HG02588 (cell line): ENCODE measurements at regions not wholly inside any gene's neighbourhood (a gene's known extent, or its start where the extent isn't known, plus 50 kb on each side); places are given as distances from the start of the nearest gene placed in this dataset.
A peak's percentile ranks its signal among the peaks of the same experiment; 100 is the strongest.

ENCODE experiments used
- ATAC-seq: cut with Tn5 transposase; IDR thresholded peaks from one replicate; pipeline ENCODE4 v1.9.1; 2021; ENCODE audit warnings: mild to moderate bottlenecking, moderate library complexity; ENCODE audit not compliant: unreplicated experiment

DNA sequence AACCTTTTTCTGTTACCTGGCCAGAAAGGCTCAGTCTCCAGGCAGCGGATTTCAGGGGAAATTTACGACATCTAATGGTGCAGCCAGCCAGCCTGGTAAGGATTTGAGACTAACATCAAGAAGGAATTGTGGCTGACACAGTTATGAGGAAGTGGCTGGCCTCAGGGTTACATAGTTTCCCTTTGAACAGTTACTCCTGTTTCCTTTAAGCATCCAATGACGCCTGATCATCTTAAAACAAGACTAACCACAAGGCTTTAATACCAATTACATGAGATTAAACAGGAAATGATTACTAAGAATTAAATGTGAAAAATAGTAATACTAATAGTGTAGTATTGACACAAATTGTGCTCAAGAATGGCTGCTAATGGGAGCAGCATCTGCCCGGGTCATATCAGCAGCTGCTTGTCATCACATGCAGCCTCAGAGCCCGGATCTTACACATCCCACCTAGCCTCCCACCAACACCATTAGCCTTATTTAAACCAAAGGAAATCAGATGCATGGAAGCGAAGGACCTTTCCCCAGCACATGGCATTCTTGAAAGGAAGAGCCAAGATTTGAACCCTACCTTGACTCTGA is 431.8 kb downstream of the PMP22 start:
- no peak for ATAC-seq

DNA sequence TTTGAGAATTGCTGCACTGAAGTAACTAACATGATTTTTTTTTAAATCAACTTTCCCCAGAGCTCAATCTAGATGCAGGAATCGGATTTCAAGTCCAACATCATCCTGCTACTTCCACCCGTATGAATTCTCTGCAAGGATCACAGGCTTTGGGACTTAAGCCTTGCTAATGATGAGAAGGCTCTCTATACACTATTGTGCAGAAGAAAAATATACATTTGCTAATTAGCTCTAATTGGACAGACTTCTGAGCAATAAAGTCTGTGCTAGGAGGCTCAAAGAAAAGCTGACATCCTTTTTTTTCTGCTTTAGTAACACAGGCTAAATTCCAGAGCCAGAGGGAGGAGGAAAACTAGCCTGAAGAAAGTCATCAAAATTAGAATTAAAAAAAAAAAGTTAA is 433.6 kb downstream of the PMP22 start:
- ATAC-seq = no peak

DNA sequence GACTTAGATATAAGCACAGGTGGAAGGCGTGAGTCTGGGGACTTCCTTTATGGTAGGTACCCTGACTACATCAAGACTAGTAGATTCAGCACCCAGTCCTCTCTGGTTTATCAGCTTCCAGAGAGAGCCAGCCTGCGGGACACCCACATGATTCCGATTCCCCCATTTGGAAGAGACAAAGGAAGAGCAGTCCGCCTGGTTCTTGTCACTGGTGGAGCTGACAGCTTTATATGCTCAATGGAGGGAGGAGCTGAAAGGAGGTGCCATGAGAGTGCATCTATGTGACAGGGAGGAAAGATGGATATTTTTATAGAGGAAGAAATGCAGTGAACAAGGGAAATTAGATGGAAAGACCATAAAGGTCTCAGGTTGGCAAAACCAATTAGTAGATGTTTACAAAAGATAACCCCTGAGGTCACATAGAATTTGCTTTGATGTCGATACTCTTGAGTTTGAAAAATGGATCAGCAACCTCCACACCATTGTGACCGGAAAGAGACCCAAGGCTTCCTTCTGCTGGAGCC is 437.7 kb downstream of the PMP22 start:
- ATAC-seq = no peak

DNA sequence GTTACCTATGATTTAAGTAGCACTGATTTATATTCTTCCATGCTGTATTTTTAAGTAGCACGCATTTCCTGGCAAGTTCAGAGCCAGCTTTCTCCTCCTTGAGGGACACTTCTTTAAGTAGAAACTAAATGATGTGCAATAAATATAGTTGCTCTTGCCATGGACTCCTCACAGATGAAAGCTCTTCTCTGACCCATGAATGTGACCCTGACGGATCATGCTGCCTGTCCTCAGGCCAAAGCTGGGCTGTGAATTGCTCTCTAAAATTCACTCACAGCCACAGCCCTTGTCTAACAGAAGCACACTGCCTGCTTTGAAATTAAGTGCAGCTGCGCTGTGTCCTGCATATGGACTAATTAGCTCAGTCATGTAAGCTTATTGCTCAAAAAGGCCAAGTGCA is 438.8 kb downstream of the PMP22 start:
- ATAC-seq = no peak

DNA sequence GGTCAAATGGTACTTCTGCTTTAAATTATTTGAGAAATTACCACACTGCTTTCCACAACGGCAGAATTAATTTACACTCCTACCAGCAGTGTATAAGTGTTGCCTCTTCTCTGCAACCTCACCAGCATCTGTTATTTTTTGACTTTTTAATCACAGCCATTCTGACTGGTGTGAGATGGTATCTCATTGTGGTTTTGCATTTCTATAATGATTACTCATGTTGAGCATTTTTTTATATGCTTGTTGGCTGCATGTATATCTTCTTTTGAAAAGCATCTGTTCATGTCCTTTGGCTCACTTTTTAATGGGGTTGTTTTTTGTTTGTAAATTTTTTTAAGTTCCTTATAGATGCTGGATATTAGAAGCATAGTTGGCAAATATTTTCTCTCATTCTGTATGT is 446.7 kb downstream of the PMP22 start:
- no peak for ATAC-seq

DNA sequence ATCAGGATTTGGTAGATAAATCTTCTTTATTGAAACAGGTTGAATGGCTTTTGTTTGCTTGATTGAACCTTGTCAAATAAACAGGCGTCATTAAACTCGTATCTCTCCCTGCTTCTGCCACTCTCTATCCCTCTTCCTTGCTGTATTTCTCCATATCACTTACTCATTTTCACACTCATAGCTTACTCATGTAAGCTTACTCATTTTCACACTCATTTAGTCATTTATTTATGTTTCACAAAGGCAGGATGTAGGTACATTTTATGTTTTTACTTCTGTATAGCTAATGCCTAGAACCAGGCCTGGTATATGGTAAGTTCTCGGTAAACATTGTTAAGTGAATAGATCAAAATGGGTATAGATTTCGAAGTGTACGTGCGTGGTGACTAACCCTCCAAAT is 450.0 kb downstream of the PMP22 start:
- no peak for ATAC-seq

DNA sequence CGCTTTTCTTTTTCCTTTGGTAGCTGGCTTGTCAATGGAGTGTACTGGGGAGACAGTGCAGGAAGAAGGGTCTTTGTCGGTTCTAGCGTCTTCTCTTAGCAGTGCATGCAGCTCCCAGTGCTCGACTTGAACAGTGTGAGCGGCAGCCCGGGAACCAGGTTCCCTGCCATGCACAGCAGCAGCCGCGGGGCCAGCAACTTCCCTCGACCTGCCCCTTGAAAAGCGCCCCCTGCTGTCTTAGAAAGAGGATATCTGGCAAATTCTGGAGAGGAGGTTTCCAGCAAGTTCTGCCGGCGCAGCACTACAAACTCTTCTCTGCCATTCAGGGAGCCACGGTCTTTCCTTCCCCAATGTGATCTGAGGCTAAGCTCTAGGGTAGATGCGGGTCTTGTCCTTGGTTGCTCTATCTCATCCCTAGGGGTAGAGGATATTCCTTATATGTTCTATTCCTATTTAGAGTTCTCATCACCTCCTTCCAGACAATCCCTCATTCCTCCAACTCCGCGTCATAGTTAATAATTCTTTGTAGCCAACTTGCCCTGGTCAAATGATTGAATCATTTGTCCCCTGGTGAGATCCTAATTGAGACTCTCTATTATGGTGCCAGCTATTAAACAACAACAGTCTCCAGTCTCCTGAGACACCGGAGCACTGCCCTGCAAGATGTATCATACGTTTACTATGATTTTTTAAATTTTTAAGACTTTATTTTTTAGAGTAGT is 451.3 kb downstream of the PMP22 start:
- ATAC-seq = no peak

DNA sequence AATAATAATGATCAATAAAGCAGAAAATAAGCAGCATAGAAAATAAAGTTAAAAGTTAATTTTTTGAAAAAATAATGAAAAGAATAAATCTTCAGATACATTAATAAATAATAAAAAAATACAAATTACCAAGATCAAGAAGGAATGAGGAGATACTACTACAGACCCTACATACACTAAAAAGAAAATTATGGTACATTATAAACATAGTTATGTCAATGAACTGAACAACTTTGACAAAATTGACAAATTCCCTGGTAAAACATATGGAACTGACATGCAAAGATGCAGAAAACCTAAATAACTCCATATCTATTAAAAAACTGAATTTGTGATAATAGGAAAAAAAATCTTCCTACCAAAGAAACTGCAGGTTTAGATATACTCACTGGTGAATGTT is 456.7 kb downstream of the PMP22 start:
- ATAC-seq = no peak

DNA sequence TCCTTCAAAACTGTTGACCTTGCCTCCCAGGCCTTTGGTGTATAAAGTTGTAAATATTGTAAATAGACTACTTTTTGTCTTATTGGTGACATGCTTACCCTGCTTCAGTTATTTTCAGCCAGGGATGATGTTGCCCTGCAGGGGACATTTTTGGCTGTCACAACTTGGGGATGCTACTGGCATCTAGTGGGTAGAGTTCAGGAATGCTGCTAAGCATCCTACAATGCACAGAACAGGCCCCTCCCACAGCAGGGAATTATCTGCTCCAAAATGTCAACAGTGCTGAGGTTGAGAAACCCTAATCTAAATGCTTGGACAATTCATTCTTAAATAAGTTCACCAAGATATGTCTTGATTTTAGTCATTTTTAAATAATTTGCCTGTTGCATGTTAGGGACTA is 459.8 kb downstream of the PMP22 start:
- ATAC-seq = no peak

DNA sequence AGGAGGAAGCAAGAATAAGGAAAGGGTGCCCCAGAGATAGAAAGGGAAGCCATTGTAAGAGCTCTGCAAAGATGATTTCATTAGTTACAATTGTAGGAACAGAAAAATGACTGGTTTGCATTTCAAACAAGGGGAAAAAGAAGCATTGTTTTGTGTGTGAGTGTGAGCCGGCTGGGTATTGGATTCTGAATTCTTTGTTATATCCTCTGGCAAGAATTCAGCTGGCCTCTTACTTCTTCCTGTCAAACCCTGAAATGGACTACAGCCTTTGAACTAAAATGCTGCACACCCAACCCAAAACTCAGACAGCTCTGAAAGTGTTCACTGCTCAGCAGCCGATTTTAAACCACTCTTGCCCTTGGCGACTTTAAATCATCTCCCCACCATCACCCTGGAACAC is 461.3 kb downstream of the PMP22 start:
- ATAC-seq = no peak

DNA sequence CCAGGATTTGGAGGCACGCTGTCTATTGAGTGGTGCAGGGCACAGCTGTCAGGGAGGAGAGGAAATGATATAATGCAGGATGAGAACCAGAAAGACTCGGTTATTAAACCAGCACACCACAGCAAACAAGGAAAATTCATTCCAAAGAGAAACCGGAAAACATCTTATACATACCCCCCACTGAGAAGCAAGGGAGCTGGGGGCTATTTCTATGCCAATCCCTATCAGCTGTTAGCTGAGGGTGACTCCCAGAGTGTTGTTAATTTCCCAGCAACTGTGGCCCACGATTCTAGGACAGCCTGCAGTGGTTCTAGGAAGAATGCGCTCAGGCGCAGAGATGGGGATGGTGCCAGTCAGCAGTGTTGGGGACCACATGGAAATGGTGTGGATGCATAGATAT is 467.3 kb downstream of the PMP22 start:
- ATAC-seq = no peak

DNA sequence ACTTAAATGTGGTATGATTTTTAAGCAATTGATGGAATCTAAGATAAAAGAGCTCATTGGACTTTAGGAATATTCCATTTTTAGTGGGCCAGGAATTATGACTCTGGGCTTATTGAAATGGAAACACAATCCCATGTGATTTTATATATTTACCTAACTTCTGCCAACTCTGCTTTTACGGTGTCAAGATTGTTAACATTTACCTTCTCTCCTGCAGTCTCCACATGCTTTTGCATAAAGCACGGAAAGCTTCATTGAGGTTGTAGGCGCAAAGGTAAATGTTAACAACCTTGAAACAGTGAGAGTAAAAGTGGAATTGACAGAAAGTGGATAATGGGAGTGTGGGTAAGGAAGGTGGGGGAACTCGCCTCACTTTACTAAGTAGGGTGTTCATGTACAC is 468.1 kb downstream of the PMP22 start:
- no peak for ATAC-seq

DNA sequence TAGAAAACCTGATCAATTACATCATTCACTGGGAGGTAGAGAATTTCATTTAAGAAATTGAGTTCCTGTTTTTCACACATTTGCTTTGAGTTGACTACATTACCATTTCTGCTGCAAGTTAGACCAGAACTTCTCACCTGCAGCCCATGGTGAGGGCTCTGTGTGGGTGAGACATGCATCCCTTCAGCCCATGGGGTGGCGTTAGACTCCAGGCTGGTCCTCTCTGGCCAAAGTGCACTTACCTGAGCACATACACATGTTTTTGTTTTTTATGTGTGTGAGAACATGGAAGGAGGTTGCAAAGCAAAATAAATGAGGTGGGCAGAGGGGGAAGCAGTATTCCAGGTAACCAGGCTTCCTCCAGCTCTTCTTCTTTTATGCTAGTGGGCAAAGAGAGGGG is 470.2 kb downstream of the PMP22 start:
- no peak for ATAC-seq

DNA sequence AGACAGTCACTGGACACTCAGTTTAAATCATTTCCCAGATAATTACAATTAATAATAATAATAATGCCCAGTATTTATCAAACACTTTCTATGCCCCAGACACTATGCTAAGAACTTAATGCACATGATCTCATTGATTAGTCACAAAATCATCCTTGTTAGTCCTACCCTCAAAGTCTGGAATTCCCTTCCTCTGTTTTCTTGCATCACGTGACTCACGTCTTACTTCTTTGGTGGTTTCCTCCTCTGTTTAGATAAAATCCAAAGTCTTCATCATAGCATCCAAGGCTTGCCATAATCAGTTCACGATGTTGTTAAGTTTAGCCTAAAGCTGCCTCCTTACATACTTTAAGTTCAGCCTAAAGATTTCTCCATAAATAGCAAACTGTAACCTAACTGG is 471.9 kb downstream of the PMP22 start:
- no peak for ATAC-seq

DNA sequence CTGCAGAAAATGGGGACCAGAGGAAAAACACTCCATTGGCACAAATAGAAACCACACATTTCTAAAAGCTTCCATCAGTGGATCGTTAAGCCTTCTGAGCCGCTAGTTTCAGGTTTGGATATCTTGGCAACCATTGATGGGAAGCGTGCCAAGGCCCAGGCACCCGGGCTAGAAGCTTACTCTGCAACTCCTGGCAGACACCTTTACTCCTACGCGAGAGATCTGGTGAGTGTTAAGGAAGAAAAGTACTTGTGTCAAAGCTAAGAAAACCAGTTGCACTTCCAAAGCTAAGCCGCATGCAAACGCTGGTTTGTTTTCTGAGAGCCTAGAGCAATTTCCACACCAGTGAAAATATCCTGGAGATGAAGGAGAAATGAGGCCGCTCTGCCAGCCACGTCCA is 472.4 kb downstream of the PMP22 start:
- ATAC-seq = no peak

DNA sequence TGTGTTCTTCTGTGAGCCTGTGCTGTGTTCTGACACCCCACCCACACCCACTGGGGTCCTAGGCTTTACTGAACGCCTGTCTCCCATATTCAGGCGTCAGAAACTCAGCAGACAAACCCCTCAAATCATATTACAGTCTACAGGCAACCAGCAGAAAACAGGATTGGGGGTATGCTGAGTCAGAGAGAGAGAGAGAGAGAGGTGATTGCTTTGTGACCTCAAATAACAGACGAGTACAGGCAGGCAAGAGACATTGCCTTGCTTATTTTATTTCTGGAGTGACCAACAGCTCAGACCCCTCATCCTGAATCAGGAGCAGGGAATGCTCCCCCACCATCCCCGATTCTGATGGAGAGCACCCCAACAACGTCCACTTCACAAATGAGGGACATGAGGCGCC is 473.9 kb downstream of the PMP22 start:
- ATAC-seq = no peak

DNA sequence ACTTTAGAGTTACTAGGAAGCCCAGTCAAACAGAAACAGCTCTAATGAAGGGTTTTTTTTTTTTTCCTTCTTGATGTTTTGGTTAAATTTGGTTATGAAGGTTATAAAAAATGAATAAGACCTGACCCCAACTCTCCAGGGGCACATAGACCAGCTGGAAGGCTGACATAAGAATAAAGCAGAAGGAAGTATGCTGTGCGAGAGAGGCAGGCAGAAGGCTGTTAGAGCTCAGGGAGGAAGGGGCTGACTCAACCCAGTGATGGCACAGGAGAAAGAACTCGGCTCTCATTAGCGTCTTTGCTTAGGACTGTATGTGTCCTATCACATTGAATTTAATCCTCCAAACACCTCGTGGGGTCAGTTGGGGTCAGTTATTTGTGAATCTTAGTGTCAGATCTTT is 474.6 kb downstream of the PMP22 start:
- ATAC-seq = no peak

DNA sequence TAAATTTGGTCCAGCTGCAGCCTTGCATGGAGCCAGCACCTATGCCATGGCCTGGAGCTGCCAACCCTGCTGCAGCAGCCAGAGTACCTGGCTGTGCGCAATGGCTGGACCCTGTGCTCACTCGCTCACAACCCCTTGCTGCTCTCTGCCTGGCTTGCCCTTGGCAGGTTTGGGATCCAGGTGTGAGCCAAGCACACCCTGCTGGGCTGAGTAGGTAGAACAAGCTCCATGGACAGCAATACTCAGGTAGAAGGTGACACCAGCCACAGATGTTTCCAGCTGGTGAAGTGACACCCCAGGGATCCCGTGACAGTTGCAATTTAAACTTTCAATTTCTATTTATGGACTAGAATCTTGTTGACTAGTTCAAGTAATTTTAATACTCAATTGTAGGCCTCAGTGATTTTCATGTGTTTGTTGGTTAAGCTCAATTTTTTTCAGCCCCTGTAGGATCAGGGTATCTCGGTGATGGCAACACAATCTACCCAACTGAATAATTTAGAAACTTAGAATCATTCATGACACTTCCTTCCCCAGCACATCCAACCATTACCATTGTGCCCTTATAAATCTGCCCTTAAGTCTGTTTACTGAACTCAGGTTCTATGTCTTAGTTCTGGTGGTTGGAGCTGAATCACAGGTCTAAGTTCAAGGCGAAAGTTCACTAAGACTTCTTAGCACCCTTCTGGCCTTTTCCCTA is 480.0 kb downstream of the PMP22 start:
- peak; percentile 77 for ATAC-seq

DNA sequence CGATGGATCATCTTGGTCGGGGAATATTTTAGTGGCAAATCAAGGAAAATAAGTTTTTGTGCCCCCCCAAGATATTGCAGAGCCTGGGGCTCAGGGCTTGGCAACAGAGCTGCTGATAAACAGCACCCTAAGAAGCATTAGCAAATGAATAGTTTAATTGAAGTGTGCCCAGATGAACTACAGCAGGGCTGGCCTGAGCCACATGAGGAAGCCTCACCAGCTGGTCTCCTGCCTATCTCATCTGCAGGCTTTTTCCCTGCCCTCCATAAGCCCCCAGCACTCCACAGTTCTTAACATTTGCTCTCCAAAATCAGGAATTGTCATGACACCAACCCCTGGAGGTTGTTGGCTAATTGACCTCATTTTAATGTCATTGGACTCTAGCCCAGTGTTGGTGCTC is 480.2 kb downstream of the HS3ST3B1 start:
- no peak for ATAC-seq

DNA sequence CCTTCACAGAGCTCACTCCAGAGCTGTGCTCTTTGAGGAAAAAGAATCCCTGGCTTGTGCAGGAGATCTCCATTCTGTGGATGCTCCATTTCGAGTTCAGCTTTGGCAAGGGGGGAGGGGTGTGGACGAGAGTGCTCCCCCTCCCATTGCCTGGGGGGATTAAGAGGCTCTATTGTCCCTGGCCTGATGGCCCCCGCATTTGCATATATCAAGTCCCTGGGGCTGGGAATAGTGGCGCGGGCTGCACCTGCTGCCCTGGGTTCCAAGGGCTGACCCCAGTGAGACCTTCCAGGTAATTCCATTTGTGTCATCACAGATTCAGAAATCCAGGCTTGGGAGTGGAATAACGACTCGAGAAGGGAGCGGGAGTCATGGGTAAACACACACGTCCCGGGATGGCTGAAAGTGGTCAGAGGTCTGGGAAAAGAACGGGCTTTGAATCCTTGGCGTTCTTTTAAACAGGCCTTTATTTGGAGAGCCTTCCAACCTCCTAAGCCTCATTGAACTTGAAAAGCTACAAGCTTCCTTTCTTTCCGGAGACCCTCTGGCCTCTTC is 479.3 kb downstream of the HS3ST3B1 start:
- ATAC-seq = no peak

DNA sequence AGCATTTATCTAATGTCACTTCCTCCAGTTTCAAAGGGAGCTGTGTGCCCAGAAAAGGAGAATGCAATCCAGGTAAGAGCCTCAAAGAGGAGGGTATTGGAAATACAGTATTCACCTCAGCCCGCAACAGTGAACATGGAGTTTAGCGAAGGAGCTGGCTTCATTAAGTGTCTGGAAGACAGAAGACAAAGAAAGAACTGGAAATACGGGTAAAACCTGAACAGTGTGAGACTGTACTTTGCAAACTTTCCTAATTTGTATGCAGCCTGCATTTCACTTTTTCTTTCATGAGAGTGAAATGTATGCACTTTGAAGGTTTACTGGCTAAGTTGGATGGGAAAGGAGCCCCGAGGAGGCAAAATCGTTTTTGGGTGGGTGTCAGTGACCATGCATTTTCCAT is 478.4 kb downstream of the HS3ST3B1 start:
- no peak for ATAC-seq

DNA sequence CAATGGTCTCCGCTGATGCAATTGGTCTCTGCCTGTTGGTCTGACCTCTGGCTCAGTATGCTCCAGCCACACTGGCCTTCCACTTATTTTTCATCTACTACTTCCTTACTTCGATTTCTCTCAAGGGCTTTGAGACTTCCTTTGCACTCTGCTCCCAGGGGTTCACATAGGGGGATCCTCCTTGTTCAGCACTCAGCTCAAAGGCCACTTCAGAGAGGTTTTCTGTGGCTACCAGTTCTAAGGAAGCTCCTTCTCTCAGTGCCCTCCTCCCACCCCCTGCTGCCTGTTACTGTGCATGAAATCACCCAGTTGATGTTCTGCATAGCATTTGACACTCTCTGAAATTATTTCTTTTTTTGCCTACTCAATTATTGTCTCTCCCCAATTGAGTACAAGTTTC is 476.4 kb downstream of the HS3ST3B1 start:
- ATAC-seq = no peak
